Ovary (tissue), 3 donors: ENCODE measurements at regions not wholly inside any gene's neighbourhood (a gene's known extent, or its start where the extent isn't known, plus 50 kb on each side); places are given as distances from the start of the nearest gene placed in this dataset.

Experiments
- CTCF ChIP-seq, 3 donors: fragments of 450-650 bp in 2 of 3; fragments of 200-600 bp in 1 of 3; IDR thresholded peaks; one replicate each; pipeline versions ENCODE4 v1.5.1 to v1.8.0; 2016 to 2022; ENCODE audit warnings: antibody characterized with exemption in 3 of 3, mild to moderate bottlenecking in 1 of 3
- POLR2A ChIP-seq: fragments of 450-650 bp; IDR thresholded peaks from one replicate; pipeline ENCODE4 v1.6.1; 2017; ENCODE audit warnings: antibody characterized with exemption, mild to moderate bottlenecking, moderate library complexity
- donor health status: DM: no; HTN: no; CAD: no.

DNA sequence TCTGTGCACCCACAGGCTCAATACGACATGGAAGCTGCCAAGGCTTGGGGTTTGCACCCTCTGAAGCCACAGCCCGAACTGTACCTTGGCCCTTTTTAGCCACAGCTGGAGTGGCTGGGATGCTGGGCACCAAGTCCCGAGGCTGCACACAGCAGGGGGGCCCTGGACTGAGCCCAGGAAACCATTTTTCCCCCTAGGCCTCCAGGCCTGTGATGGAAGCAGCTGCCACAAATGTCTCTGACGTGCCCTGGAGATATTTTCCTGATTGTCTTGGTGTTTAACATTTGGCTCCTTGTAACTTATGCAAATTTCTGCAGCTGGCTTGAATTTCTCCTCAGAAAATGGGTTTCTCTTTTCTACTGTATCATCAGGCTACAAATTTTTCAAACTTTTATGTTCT, 82.3 kb upstream of the LPAR1 start:
- TF ChIP-seq CTCF (IDR thresholded peaks at IDR 0.05) (no peak), POLR2A (no peak)
